Neural cell (in vitro differentiated cells): ENCODE measurements at regions not wholly inside any gene's neighbourhood (a gene's known extent, or its start where the extent isn't known, plus 50 kb on each side); places are given as distances from the start of the nearest gene placed in this dataset.

ENCODE experiments used
- CTCF ChIP-seq: fragments of 450-650 bp; IDR thresholded peaks from 2 replicates; pipeline ENCODE4 v1.5.1; 2014; ENCODE audit warnings: antibody characterized with exemption, mild to moderate bottlenecking, moderate library complexity; ENCODE audit not compliant: poor library complexity, severe bottlenecking
- EP300 ChIP-seq: fragments of 450-650 bp; conservative IDR thresholded peaks from 2 replicates; pipeline ENCODE4 v1.6.1; 2014; ENCODE audit warnings: antibody characterized with exemption, mild to moderate bottlenecking, moderate library complexity; ENCODE audit not compliant: poor library complexity, severe bottlenecking
- EZH2 ChIP-seq: fragments of 200-600, 300-800 bp; shearing (Covaris generic), sonication (generic); IDR thresholded peaks from 2 replicates; pipeline ENCODE4 v1.6.1; 2014; ENCODE audit warnings: antibody characterized with exemption, low read length, borderline replicate concordance, mild to moderate bottlenecking; ENCODE audit not compliant: insufficient read depth, poor library complexity, severe bottlenecking
- MXI1 ChIP-seq: fragments of 450-650 bp; conservative IDR thresholded peaks from 2 replicates; pipeline ENCODE4 v1.6.1; 2014; ENCODE audit warnings: antibody characterized with exemption, mild to moderate bottlenecking; ENCODE audit not compliant: poor library complexity, severe bottlenecking
- POLR2AphosphoS5 ChIP-seq: IDR thresholded peaks from 2 replicates; pipeline ENCODE4 v1.6.1; 2012
- SMC3 ChIP-seq: fragments of 450-650 bp; conservative IDR thresholded peaks from 2 replicates; pipeline ENCODE4 v1.6.1; 2014; ENCODE audit warnings: antibody characterized with exemption, mild to moderate bottlenecking, moderate library complexity; ENCODE audit not compliant: poor library complexity
- TAF1 ChIP-seq: IDR thresholded peaks from 2 replicates; pipeline ENCODE4 v1.6.1; 2012; ENCODE audit warnings: low read depth
- TF ChIP-seq, protein P1 (sequence below): IDR thresholded peaks from 2 replicates; pipeline ENCODE4 v1.6.1; 2012; ENCODE audit warnings: borderline replicate concordance

DNA sequence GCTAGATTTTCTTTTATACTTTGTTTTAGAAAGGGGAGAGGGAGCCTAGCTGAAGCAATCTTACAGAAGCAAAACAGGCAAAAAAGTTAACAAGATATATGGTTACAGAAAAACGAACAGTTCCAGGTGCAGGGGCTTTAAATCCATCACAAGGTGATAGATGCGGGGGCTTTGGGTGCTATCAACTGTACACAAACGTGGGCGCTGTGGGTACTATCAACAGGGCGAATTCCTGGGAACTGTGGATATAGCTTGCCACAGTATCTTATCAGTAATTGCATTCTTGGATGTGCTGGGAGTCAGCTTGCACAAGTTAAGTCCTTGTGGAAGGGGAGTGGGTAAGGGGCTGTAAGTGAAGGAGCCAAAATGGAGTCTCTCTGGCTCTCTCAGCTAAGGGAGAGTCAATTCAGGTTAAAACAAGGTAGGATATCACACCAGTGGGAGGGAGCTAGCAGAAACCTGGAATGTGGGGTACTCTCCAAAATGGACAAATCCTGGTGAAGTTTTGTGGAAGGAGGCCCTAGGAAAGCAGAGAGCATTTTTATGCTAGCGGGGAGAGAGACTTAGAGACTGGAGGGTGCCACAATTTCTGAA, 325.8 kb upstream of the SPHKAP start:
- TF ChIP-seq CTCF: no peak
- TF ChIP-seq POLR2AphosphoS5: no peak
- no peak for TF ChIP-seq SMC3
- TF ChIP-seq TAF1: no peak
- TF ChIP-seq MXI1: no peak
- no peak for TF ChIP-seq EZH2
- TF ChIP-seq, protein P1, sequence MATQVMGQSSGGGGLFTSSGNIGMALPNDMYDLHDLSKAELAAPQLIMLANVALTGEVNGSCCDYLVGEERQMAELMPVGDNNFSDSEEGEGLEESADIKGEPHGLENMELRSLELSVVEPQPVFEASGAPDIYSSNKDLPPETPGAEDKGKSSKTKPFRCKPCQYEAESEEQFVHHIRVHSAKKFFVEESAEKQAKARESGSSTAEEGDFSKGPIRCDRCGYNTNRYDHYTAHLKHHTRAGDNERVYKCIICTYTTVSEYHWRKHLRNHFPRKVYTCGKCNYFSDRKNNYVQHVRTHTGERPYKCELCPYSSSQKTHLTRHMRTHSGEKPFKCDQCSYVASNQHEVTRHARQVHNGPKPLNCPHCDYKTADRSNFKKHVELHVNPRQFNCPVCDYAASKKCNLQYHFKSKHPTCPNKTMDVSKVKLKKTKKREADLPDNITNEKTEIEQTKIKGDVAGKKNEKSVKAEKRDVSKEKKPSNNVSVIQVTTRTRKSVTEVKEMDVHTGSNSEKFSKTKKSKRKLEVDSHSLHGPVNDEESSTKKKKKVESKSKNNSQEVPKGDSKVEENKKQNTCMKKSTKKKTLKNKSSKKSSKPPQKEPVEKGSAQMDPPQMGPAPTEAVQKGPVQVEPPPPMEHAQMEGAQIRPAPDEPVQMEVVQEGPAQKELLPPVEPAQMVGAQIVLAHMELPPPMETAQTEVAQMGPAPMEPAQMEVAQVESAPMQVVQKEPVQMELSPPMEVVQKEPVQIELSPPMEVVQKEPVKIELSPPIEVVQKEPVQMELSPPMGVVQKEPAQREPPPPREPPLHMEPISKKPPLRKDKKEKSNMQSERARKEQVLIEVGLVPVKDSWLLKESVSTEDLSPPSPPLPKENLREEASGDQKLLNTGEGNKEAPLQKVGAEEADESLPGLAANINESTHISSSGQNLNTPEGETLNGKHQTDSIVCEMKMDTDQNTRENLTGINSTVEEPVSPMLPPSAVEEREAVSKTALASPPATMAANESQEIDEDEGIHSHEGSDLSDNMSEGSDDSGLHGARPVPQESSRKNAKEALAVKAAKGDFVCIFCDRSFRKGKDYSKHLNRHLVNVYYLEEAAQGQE: no peak
- no peak for TF ChIP-seq EP300
